Activated CD8-positive, alpha-beta memory T cell treated with anti-CD3 and anti-CD28 coated beads, Interleukin-2, amount 50 U/mL, for 24 hours (primary cell): ENCODE measurements at regions not wholly inside any gene's neighbourhood (a gene's known extent, or its start where the extent isn't known, plus 50 kb on each side); places are given as distances from the start of the nearest gene placed in this dataset.

Source experiments
- DNase-seq: peaks from one replicate; pipeline ENCODE4 v3.0.0-alpha.2; 2020; ENCODE audit errors: extremely low read depth

- no peak for DNase-seq
These were observed 227.4 kb downstream of the MAN2A1 start for GRCh38 chr5:109917154-109917546.

DNA sequence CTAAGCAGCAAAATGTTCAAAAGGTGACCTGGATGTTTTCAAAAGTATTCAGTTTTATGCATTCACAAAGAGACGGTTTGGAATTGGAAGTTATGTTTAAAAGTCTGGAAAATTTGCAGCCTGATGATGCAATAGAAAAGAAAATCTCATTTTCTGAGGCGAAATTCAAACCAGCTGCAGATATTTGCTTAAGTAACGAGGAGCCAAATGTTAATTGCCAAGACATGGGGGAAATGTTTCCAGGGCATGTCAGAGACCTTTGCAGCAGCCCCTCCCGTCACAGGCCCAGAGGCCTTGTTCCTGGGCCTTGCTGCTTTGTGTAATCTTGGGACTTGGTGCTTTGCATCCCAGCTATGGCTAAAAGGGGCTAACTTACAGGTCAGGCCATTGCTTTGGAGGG, 228.2 kb downstream of the MAN2A1 start:
- DNase-seq: no peak

DNA sequence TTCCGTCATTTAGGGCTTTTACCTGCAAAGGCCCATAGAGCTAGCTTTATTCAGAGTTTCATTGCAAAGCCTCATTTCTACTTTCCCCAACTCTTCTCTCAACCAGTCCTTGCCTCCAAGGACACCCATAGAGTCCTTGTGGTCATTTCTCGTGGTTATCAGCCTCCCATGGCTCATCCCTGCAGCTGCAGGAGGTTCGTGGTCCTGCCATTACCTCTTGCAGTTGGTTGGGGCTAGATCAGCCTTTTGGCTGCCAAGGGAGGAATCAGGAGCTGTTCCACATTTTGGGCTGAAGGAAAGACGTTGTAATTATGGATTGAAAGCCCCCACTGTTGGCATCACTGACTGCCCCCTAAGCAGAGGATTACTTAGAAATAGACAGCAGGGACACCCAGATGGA, 231.0 kb downstream of the MAN2A1 start:
- DNase-seq: no peak

- DNase-seq: no peak
These were observed 232.1 kb downstream of the MAN2A1 start for GRCh38 chr5:109921735-109922380.

DNA sequence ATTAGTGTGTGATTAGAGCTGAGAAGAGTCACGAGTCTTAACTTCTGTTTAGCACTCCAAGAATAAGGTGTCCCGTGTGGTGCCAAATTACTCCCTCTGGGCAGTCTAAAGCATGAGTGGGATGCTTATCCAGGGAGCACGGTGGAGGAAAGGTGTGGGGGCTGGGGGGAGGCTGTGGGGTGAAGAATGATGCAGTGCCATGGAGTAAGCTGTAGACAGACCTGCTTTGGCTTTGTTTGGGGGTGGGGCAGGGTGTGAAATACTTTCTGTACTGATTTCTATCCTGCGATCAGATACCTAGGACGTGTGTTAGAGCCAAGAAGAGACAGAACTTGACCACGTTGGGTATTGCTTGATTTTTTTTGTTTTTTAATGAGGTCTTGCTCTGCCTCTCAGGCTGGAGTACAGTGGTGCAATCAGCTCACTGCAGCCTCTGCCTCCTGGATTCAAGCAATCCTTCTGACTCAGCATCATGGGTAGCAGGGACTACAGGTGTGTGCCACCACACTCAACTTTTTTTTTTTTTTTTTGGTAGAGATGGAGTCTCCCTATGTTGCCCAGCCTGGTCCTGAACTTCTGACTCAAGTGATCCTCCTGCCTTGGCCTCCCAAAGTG, 232.8 kb downstream of the MAN2A1 start:
- no peak for DNase-seq

DNA sequence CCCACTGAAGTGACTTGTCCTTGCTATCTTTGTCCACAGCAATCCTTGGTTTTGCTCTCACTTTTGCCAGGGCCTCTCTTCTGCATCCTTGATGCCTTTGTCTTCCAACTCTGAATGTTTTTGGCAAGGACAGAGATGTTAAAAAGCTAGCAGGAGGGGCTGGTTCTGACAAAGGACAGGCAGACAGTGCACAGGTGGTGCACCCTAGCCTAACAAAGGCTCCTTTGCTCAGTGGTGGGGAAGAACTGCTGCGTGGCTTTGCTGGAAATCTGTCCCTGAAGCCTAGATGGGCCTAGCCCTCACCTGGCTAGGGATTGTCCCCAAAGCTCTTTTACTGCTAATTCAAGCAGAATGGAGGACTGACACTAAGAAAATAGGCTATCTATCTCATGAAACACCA, 233.5 kb downstream of the MAN2A1 start:
- no peak for DNase-seq

DNA sequence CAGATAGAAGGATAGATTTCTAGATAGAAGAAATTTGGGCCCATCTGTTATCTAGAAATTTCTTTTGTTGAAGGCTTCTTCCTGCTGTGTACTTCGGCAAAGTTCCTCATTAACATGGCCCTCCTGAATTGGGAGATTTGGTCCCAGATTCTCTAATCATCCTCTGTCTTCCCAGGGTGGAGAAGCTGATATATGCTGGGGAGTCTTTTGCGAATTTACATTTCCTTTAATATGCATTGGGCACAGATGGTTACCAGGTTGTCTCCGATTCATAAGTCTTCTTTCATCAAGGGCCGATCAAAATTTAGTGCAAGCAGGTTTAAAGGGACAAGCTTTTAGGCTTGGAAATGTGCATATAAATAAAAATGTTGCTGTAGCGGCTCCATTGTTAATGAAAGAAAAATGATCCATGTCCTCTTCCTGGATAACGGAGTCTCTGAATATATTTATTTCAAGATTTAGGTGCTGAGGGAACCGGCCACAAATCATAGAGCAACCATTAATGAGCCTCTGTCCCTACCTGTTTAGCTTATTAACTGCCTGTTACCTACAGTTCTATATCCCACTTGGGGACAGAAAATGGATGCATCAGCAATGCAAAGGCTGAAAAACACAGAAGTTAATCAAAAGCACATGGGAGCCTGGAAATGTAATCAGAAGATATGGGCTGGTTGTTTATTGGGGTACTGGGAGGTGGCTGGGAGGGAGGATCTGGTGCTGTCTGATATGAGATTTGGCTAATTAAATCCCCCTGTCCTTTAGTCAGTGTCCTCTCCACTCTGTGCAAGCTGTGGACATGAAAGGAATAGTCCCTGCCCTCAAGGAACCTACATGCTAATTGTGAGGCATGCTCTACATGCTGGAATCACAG, 234.7 kb downstream of the MAN2A1 start:
- DNase-seq: no peak

- DNase-seq: no peak
These were observed 237.9 kb downstream of the MAN2A1 start for GRCh38 chr5:109927639-109928038.

DNA sequence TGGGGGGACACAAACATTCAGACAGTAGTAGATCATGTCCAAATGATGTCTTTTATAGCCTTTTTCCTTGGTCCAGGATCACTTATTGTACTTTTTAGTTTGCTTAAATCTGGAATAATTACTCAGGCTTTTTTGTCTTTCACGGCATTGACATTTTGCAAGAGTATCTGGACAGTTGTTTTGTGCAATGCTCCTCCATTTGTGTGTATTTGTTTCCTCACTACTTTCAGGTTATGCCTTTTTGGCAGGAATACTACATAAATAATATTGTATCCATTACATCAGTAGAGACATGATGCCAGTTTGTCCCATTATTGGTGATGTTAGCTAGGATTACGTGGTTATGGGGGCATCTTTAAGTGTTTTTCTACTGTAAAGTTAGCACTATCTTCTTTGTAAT, 238.3 kb downstream of the MAN2A1 start:
- DNase-seq: no peak

- DNase-seq: no peak
These were observed 239.1 kb downstream of the MAN2A1 start for GRCh38 chr5:109928811-109929210.

GRCh38 chr5:109929376-109929775, 239.6 kb downstream of the MAN2A1 start:
- no peak for DNase-seq

DNA sequence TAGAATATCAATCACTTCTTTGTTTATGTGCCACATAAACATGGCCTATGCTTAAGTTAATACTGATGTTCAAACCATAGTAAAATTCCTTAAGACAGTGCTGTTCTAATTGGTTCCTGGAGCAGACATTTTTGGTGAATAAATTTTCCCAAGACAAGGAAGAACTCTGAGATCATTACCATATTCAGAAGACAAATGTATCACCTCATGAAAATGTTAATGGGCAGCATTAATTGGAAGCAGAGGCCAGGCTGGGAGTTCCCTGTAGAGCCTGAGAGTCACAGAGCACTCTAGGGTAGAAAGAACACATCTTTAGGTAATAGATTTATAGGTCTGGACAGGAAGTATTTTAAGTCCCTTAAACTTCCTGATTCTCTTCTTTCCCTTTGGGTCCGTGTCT, 240.2 kb downstream of the MAN2A1 start:
- no peak for DNase-seq

GRCh38 chr5:109931049-109931780, 241.5 kb downstream of the MAN2A1 start:
- DNase-seq: no peak

GRCh38 chr5:109935833-109936490, 246.2 kb downstream of the MAN2A1 start:
- DNase-seq: no peak

DNA sequence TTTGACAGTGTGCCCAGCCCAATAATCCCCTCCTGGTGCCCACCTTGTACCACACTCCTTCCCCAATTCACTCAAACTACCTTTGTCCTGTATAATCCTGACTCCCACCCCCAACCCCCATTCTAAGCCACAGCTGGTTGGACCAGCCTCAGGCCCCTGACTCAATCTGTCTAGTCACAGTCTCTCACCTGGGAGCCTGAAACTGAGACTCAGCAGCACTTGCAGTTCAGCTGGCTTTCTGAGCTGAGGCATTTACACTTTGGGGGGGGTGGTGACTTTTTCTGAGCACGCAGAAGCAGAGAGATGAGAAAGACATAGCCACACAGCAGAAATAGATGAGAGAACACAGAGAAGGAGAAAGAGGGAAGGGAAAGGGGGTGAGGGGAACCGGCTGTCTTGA, 247.3 kb downstream of the MAN2A1 start:
- no peak for DNase-seq

GRCh38 chr5:109937951-109938350, 248.2 kb downstream of the MAN2A1 start:
- no peak for DNase-seq

- DNase-seq: no peak
These were observed 248.7 kb downstream of the MAN2A1 start for GRCh38 chr5:109938453-109938852.

DNA sequence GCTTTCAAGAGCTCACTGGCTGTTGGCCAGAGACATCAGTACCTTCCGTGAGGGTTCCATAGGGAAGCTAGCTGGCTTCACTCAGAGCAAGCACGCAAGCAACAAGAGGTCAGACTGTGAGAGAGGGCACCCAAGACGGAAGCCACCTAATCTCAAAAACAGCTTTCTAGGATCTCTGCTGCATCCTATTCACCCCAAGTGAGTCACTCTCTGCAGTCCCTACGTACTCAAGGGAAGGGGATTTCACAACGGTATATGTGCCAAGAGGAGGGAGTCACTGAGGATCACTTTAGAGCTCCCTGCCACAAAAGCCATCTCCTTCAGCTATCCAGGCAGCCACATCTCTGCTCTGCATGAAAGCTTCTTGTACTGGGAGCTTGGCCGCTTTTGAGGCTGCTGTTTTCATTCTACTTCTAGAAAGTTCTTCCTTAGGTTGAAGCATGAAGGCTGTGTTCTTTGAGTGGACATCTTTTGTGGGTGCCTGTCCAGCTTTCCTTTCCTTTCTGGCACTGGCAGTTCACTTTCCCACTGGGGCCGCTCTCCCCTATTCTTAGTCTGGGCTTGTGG, 249.5 kb downstream of the MAN2A1 start:
- no peak for DNase-seq

- no peak for DNase-seq
These were observed 252.9 kb downstream of the MAN2A1 start for GRCh38 chr5:109942646-109943045.

DNA sequence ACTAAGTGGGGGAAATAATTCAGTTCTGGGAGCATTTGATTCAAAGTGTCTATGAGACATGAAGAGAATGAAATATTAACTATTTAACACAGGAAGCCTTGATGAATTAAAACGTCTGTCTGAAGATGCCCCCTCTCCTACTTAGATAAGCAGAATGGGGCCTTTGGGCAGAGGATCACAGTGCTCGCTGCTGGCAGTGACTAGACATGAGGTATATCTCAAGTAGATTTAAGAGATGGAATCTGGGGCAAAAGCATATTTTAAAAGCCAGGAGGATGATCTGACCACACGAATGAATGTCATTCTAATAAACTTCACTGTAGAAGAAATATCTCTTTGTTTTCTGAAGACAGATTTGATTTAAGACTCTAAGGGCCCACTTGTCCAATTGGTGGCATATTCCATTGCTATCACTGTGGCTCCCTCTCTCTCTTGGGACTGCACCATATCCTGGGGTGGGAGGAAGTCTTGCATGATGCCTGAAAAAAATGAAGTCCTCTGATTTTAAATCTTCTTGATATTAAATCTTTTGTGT, 254.0 kb downstream of the MAN2A1 start:
- no peak for DNase-seq

DNA sequence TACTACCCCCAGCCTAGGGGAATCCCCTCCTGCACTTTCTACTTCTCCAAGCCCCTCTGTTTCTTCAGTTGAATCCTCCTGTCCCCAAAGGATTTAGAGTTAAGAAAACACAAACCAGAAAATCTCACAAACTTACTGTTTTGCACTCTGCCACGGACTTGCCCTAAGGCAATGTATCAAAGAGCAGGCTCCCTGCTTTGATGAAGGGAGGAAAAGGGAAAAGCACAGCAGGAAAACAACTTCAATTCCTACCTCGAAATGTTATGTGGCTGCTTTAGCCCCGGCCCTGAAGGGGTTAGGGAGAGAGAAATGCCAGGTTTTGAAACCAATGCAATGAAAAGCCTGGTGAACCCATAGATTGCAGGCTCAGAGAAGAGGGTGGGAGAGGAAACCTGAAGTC, 254.7 kb downstream of the MAN2A1 start:
- no peak for DNase-seq
